ENCODE measurements at regions not wholly inside any gene's neighbourhood (a gene's known extent, or its start where the extent isn't known, plus 50 kb on each side); places are given as distances from the start of the nearest gene placed in this dataset.

- Histone ChIP-seq H3K27me3 (ENCODE audit: insufficient read depth, low read length, poor library complexity) (no peaks in the 10 kb centered on the region), H3K9me3 (ENCODE audit: insufficient read depth, low read length, severe bottlenecking) (no peaks in the 10 kb centered on the region), H3K4me3 (ENCODE audit: low read depth in 1 of 2, low read length in 2 of 2) (no peak overlapping the region), H3K36me3 (ENCODE audit: insufficient read depth, low read length) (no peaks in the 10 kb centered on the region), H4K20me1 (ENCODE audit: insufficient read depth, low read length) (no peaks in the 10 kb centered on the region), H3K79me2 (ENCODE audit: insufficient read depth, low read length) (no peaks in the 10 kb centered on the region), H3K4me2 (ENCODE audit: insufficient read depth, low read length) (no peak overlapping the region), H3K9ac (ENCODE audit: low read depth, low read length) (no peak overlapping the region), H2AFZ (ENCODE audit: low read depth, low read length) (no peak overlapping the region), H3K4me1 (ENCODE audit: insufficient read depth, low read length) (no peaks in the 10 kb centered on the region), H3K27ac (ENCODE audit: low read length) (no peak overlapping the region)
- DNase-seq = no peak
- no peak for ATAC-seq (ENCODE audit: insufficient read depth, low read depth)
- TF ChIP-seq, protein P1, sequence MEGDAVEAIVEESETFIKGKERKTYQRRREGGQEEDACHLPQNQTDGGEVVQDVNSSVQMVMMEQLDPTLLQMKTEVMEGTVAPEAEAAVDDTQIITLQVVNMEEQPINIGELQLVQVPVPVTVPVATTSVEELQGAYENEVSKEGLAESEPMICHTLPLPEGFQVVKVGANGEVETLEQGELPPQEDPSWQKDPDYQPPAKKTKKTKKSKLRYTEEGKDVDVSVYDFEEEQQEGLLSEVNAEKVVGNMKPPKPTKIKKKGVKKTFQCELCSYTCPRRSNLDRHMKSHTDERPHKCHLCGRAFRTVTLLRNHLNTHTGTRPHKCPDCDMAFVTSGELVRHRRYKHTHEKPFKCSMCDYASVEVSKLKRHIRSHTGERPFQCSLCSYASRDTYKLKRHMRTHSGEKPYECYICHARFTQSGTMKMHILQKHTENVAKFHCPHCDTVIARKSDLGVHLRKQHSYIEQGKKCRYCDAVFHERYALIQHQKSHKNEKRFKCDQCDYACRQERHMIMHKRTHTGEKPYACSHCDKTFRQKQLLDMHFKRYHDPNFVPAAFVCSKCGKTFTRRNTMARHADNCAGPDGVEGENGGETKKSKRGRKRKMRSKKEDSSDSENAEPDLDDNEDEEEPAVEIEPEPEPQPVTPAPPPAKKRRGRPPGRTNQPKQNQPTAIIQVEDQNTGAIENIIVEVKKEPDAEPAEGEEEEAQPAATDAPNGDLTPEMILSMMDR (IDR thresholded peaks at IDR 0.05; ENCODE audit: borderline replicate concordance, extremely low read depth, low read length, poor library complexity, severe bottlenecking) = no peak
- no peak for TF ChIP-seq EZH2 (IDR thresholded peaks at IDR 0.05; ENCODE audit: borderline replicate concordance, low read depth, low read length, severe bottlenecking)
Measured at GRCh38 chr5:18985171-18985758, 1002.7 kb downstream of the CDH18 start.

DNA sequence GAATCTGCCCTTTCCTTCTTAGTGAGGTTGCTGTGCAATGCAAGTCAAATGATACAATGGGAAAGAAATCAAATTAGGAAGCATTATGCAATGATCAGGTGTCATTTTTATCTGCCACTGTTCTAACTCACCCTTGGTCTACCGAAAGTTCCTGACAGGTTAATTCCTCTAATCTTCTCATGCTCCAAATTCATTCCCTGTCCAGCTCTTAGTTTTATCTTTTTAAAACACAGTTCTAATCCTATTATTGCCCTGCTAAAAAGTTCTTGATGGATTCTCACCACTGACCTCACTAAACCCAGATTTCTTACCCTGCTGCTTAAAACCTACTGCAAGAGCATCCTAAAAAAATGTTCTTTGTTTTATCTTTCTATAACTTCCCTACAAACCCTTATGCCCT, 1000.9 kb downstream of the CDH18 start:
- DNase-seq (no peak), ATAC-seq (ENCODE audit: insufficient read depth, low read depth) (no peak)
- TF ChIP-seq, protein P1 (IDR thresholded peaks at IDR 0.05; ENCODE audit: borderline replicate concordance, extremely low read depth, low read length, poor library complexity, severe bottlenecking) = no peak
- no peak for TF ChIP-seq EZH2 (IDR thresholded peaks at IDR 0.05; ENCODE audit: borderline replicate concordance, low read depth, low read length, severe bottlenecking)
- H3K4me3 ChIP-seq (ENCODE audit: low read depth in 1 of 2, low read length in 2 of 2) = no peak overlapping the region
- H3K9me3 ChIP-seq (ENCODE audit: insufficient read depth, low read length, severe bottlenecking) = no peaks in the 10 kb centered on the region
- no peaks in the 10 kb centered on the region for H4K20me1 ChIP-seq (ENCODE audit: insufficient read depth, low read length)
- H3K79me2 ChIP-seq (ENCODE audit: insufficient read depth, low read length) = no peaks in the 10 kb centered on the region
- no peak overlapping the region for H3K9ac ChIP-seq (ENCODE audit: low read depth, low read length)
- H3K36me3 ChIP-seq (ENCODE audit: insufficient read depth, low read length) = no peaks in the 10 kb centered on the region
- H3K27ac ChIP-seq (ENCODE audit: low read length) = no peak overlapping the region
- H3K27me3 ChIP-seq (ENCODE audit: insufficient read depth, low read length, poor library complexity) = no peaks in the 10 kb centered on the region
- no peaks in the 10 kb centered on the region for H3K4me1 ChIP-seq (ENCODE audit: insufficient read depth, low read length)
- no peak overlapping the region for H3K4me2 ChIP-seq (ENCODE audit: insufficient read depth, low read length)
- H2AFZ ChIP-seq (ENCODE audit: low read depth, low read length) = no peak overlapping the region

GRCh38 chr5:18990852-18991251, 997.1 kb downstream of the CDH18 start:
- H3K27me3 ChIP-seq (ENCODE audit: insufficient read depth, low read length, poor library complexity) = no peaks in the 10 kb centered on the region
- ATAC-seq (ENCODE audit: insufficient read depth, low read depth) (no peak), DNase-seq (no peak)
- H3K4me3 ChIP-seq (ENCODE audit: low read depth in 1 of 2, low read length in 2 of 2) = no peak overlapping the region
- no peaks in the 10 kb centered on the region for H3K79me2 ChIP-seq (ENCODE audit: insufficient read depth, low read length)
- H3K36me3 ChIP-seq (ENCODE audit: insufficient read depth, low read length) = no peaks in the 10 kb centered on the region
- no peaks in the 10 kb centered on the region for H3K4me1 ChIP-seq (ENCODE audit: insufficient read depth, low read length)
- no peak overlapping the region for H3K27ac ChIP-seq (ENCODE audit: low read length)
- no peaks in the 10 kb centered on the region for H3K9me3 ChIP-seq (ENCODE audit: insufficient read depth, low read length, severe bottlenecking)
- no peak overlapping the region for H3K4me2 ChIP-seq (ENCODE audit: insufficient read depth, low read length)
- no peaks in the 10 kb centered on the region for H4K20me1 ChIP-seq (ENCODE audit: insufficient read depth, low read length)
- no peak overlapping the region for H2AFZ ChIP-seq (ENCODE audit: low read depth, low read length)
- TF ChIP-seq, protein P1 (IDR thresholded peaks at IDR 0.05; ENCODE audit: borderline replicate concordance, extremely low read depth, low read length, poor library complexity, severe bottlenecking) = no peak
- no peak for TF ChIP-seq EZH2 (IDR thresholded peaks at IDR 0.05; ENCODE audit: borderline replicate concordance, low read depth, low read length, severe bottlenecking)
- no peak overlapping the region for H3K9ac ChIP-seq (ENCODE audit: low read depth, low read length)

Measured in DND-41 (cell line).